ENCODE measurements at regions not wholly inside any gene's neighbourhood (a gene's known extent, or its start where the extent isn't known, plus 50 kb on each side); places are given as distances from the start of the nearest gene placed in this dataset.

GRCh38 chr1:201681375-201681774, 142.4 kb downstream of the NAV1 start:
- Histone ChIP-seq H3K4me3 (no peak overlapping the region), H3K36me3 (replicated peaks in 1 of 2) (no peaks in the 10 kb centered on the region), H3K4me1 (replicated peaks in 1 of 2) (peaks cover 5% of the 10 kb centered on the region in 2 donors), H3K27me3 (no peaks in the 10 kb centered on the region), H3K27ac (no peak overlapping the region), H3K9me3 (replicated peaks in 1 of 3) (no peaks in the 10 kb centered on the region)
- intact Hi-C loops (cut with DNase I), result no loop called here
- WGBS, 4 donors, result 71 to 84% (median 80%) methylated on average over 8 of the region's 8 CpGs
- no peak for DNase-seq
- TF ChIP-seq CTCF (IDR thresholded peaks at IDR 0.05) (no peak), POLR2A (IDR thresholded peaks at IDR 0.05) (no peak)

- DNase-seq, result no peak
- H3K9me3 ChIP-seq (replicated peaks in 1 of 3), result no peaks in the 10 kb centered on the region
- intact Hi-C loops (cut with DNase I), result no loop called here
- no peak overlapping the region for H3K4me3 ChIP-seq
- H3K27ac ChIP-seq, result no peak overlapping the region
- WGBS, 4 donors, result 76 to 92% (median 85%) methylated on average over 4 of the region's 4 CpGs
- TF ChIP-seq CTCF (IDR thresholded peaks at IDR 0.05), result no peak
- TF ChIP-seq POLR2A (IDR thresholded peaks at IDR 0.05), result no peak
- no peaks in the 10 kb centered on the region for H3K4me1 ChIP-seq (replicated peaks in 1 of 2)
- H3K36me3 ChIP-seq (replicated peaks in 1 of 2), result no peaks in the 10 kb centered on the region
- no peaks in the 10 kb centered on the region for H3K27me3 ChIP-seq
These were observed 144.0 kb downstream of the NAV1 start for GRCh38 chr1:201682964-201683363.

- 83 to 94% (median 89%) methylated on average over 6 of the region's 6 CpGs for WGBS, 4 donors
- TF ChIP-seq CTCF (IDR thresholded peaks at IDR 0.05), result no peak
- no peak for TF ChIP-seq POLR2A (IDR thresholded peaks at IDR 0.05)
- intact Hi-C loops (cut with DNase I), result no loop called here
These were observed 144.5 kb downstream of the NAV1 start for GRCh38 chr1:201683397-201683796.

GRCh38 chr1:201685485-201685884, 143.5 kb upstream of the IPO9 start:
- intact Hi-C loops (cut with DNase I), result no loop called here
- no peak overlapping the region for H3K27ac ChIP-seq
- no peaks in the 10 kb centered on the region for H3K27me3 ChIP-seq
- DNase-seq, result no peak
- H3K36me3 ChIP-seq (replicated peaks in 1 of 2), result no peaks in the 10 kb centered on the region
- no peak for TF ChIP-seq POLR2A (IDR thresholded peaks at IDR 0.05)
- no peak for TF ChIP-seq CTCF (IDR thresholded peaks at IDR 0.05)
- 72 to 87% (median 75%) methylated on average over 6 of the region's 6 CpGs for WGBS, 4 donors
- H3K4me3 ChIP-seq, result no peak overlapping the region
- no peaks in the 10 kb centered on the region for H3K4me1 ChIP-seq (replicated peaks in 1 of 2)
- H3K9me3 ChIP-seq (replicated peaks in 1 of 3), result no peaks in the 10 kb centered on the region

More at GRCh38 chr1:201683397-201683796, 144.5 kb downstream of the NAV1 start:
- no peaks in the 10 kb centered on the region for H3K4me1 ChIP-seq (replicated peaks in 1 of 2)
- no peaks in the 10 kb centered on the region for H3K9me3 ChIP-seq (replicated peaks in 1 of 3)
- no peaks in the 10 kb centered on the region for H3K27me3 ChIP-seq
- no peak overlapping the region for H3K4me3 ChIP-seq
- no peak overlapping the region for H3K27ac ChIP-seq
- no peak for DNase-seq
- no peaks in the 10 kb centered on the region for H3K36me3 ChIP-seq (replicated peaks in 1 of 2)
